Heart left ventricle (tissue), 13 donors: ENCODE measurements at regions not wholly inside any gene's neighbourhood (a gene's known extent, or its start where the extent isn't known, plus 50 kb on each side); places are given as distances from the start of the nearest gene placed in this dataset.

Experiments used
- POLR2A ChIP-seq, 2 donors: fragments of 450-650 bp; IDR thresholded peaks; one replicate each; pipeline ENCODE4 v1.6.1; 2017; ENCODE audit warnings: antibody characterized with exemption in 2 of 2, mild to moderate bottlenecking in 2 of 2, moderate library complexity in 2 of 2
- TF ChIP-seq, protein P1 (sequence below), 12 donors: fragments of 200-600 bp; sonication (generic) in 4 of 12; IDR thresholded peaks; one replicate each; pipeline versions ENCODE4 v1.5.0 to v1.8.0; 2018 to 2022; ENCODE audit warnings: antibody characterized with exemption in 12 of 12, mild to moderate bottlenecking in 5 of 12
- donor health status: ischemic (EF 13 %, LVEDD 7.1; RV severe dilation, severe dysfunction).
- donor health status: DM: no; HTN: yes; CAD: no.
- donor health status: DM: no; HTN: no; CAD: no.
- donor health status: ischemic (EF 25% LVEDD 6.9; RV normal size, moderate dysfunction).
- donor health status: ischemic (EF 25% LVEDD 5.7; RV mildly dilated, moderate dysfunction).
- donor health status: ischemic (EF 35%, LVEDD 5.7; RV mildly dilated, moderate dysfunction).
- donor health status: nonischemic (EF 11% LVEDD 7.7; RV severe dilation, severe dysfunction).
- donor health status: DM: yes; HTN: yes; CAD: no.
- donor health status: PGD.
- donor health status: ischemic (EF 29% LVEDD 5.4; RV normal size, mild dysfunction).
- donor health status: nonischemic (EF 23%, LVEDD 6.1; RV moderate dilation, normal function).

DNA sequence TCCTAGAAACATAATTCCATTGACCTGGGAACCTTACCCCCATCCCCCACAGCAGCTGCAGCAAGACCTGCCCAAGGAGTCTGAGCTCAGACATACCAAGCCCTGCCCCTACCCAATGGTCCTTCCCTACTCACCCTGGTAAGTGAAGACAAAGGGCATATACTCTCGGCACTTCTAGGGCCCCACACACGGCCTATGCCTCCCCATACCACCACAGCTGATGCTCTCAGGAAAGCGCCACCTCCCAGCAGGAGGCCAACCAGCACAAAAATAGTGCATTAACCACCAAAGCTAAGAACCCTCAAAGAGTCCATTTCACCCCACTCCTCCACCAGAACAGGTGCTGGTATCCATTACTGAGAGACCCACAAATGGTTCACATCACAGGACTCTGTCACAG is 74.4 kb upstream of the GUCY1A2 start:
- TF ChIP-seq, protein P1, sequence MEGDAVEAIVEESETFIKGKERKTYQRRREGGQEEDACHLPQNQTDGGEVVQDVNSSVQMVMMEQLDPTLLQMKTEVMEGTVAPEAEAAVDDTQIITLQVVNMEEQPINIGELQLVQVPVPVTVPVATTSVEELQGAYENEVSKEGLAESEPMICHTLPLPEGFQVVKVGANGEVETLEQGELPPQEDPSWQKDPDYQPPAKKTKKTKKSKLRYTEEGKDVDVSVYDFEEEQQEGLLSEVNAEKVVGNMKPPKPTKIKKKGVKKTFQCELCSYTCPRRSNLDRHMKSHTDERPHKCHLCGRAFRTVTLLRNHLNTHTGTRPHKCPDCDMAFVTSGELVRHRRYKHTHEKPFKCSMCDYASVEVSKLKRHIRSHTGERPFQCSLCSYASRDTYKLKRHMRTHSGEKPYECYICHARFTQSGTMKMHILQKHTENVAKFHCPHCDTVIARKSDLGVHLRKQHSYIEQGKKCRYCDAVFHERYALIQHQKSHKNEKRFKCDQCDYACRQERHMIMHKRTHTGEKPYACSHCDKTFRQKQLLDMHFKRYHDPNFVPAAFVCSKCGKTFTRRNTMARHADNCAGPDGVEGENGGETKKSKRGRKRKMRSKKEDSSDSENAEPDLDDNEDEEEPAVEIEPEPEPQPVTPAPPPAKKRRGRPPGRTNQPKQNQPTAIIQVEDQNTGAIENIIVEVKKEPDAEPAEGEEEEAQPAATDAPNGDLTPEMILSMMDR (IDR thresholded peaks at IDR 0.05): no peak
- TF ChIP-seq POLR2A (IDR thresholded peaks at IDR 0.05): no peak
